Gastrocnemius medialis (tissue), 4 donors: ENCODE measurements at regions not wholly inside any gene's neighbourhood (a gene's known extent, or its start where the extent isn't known, plus 50 kb on each side); places are given as distances from the start of the nearest gene placed in this dataset.

Source experiments
- ATAC-seq, 2 donors: fragments of 150-250 bp; one replicate each; pipeline ENCODE4 v1.9.1; 2016
- DNase-seq, 2 donors: peaks; one replicate each; pipeline ENCODE4 v3.0.0-alpha.2; 2019
- H3K27ac ChIP-seq, 4 donors: fragments of 200-600 bp; sonication (generic); 1 replicate in 1 of 4; 2 replicates in 3 of 4; pipeline ENCODE4 v1.5.1; 2016 to 2018; ENCODE audit warnings: mild to moderate bottlenecking in 2 of 4, moderate library complexity in 1 of 4
- H3K27me3 ChIP-seq, 3 donors: fragments of 200-600 bp; sonication (generic) in 2 of 3; 1 replicate in 1 of 3; 2 replicates in 2 of 3; pipeline versions ENCODE4 v1.5.1 to v1.6.0; 2016 to 2019; ENCODE audit warnings: mild to moderate bottlenecking in 1 of 3, moderate library complexity in 1 of 3
- H3K36me3 ChIP-seq, 2 donors: fragments of 200-600 bp; sonication (generic) in 1 of 2; one replicate each; pipeline ENCODE4 v1.5.1; 2017 to 2018
- H3K4me1 ChIP-seq, 2 donors: fragments of 200-600 bp; sonication (generic) in 1 of 2; one replicate each; pipeline ENCODE4 v1.5.1; 2016 to 2017; ENCODE audit warnings: mild to moderate bottlenecking in 2 of 2
- H3K4me3 ChIP-seq, 4 donors: fragments of 200-600 bp; sonication (generic) in 3 of 4; 1 replicate in 1 of 4; 2 replicates in 3 of 4; pipeline ENCODE4 v1.5.1; 2016 to 2019; ENCODE audit warnings: mild to moderate bottlenecking in 2 of 4
- H3K9me3 ChIP-seq, 3 donors: fragments of 200-600 bp; sonication (generic) in 2 of 3; 1 replicate in 1 of 3; 2 replicates in 2 of 3; pipeline ENCODE4 v1.5.1; 2016 to 2019
- CTCF ChIP-seq, 5 experiments: fragments of 450-650 bp in 3 of 5; fragments of 200-600 bp in 2 of 5; sonication (generic) in 2 of 5; IDR thresholded peaks in 4 of 5; conservative IDR thresholded peaks in 1 of 5; 1 replicate in 4 of 5; 2 replicates in 1 of 5; pipeline ENCODE4 v1.5.1; 2016 to 2019; ENCODE audit warnings: antibody characterized with exemption in 5 of 5, mild to moderate bottlenecking in 3 of 5, moderate library complexity in 3 of 5
- POLR2A ChIP-seq, 2 donors: fragments of 450-650 bp; IDR thresholded peaks; one replicate each; pipeline ENCODE4 v1.6.1; 2017; ENCODE audit warnings: antibody characterized with exemption in 2 of 2, mild to moderate bottlenecking in 2 of 2, moderate library complexity in 2 of 2
- in situ Hi-C, 4 donors: fragments of 200-750 bp; cut with MboI; loops; one replicate each; pipeline versions ENCODE4 v1.15.0 to v1.8.0; 2017; ENCODE audit warnings: low sequenced_read_pairs in 4 of 4
- intact Hi-C: fragments of 100-400 bp; cut with DNase I; formaldehyde crosslinking; loops from one replicate; pipeline ENCODE4 v1.15.1; 2023; ENCODE audit warnings: low total_unique reads

GRCh38 chr14:87285506-87285905, 707.5 kb downstream of the GALC start:
- no peak for TF ChIP-seq POLR2A (IDR thresholded peaks at IDR 0.05)
- no peak for TF ChIP-seq CTCF (IDR thresholded peaks at IDR 0.05 in 4 of 5, conservative IDR thresholded peaks at IDR 0.05 in 1 of 5)
- DNase-seq: no peak
- Histone ChIP-seq H3K9me3 (no peaks in the 10 kb centered on the region), H3K27ac (no peak overlapping the region), H3K36me3 (no peaks in the 10 kb centered on the region), H3K4me3 (no peak overlapping the region), H3K27me3 (no peaks in the 10 kb centered on the region), H3K4me1 (no peaks in the 10 kb centered on the region)
- ATAC-seq: no peak
- in situ Hi-C loops (no loop called here), intact Hi-C loops (no loop called here)

GRCh38 chr14:87283547-87283946, 709.4 kb downstream of the GALC start:
- H3K36me3 ChIP-seq: no peaks in the 10 kb centered on the region
- no peak for DNase-seq
- no peaks in the 10 kb centered on the region for H3K27me3 ChIP-seq
- no peak overlapping the region for H3K4me3 ChIP-seq
- ATAC-seq: no peak
- TF ChIP-seq POLR2A (IDR thresholded peaks at IDR 0.05) (no peak), CTCF (IDR thresholded peaks at IDR 0.05 in 4 of 5, conservative IDR thresholded peaks at IDR 0.05 in 1 of 5) (no peak)
- H3K4me1 ChIP-seq: no peaks in the 10 kb centered on the region
- H3K27ac ChIP-seq: no peak overlapping the region
- no peaks in the 10 kb centered on the region for H3K9me3 ChIP-seq
- in situ Hi-C loops: no loop called here
- intact Hi-C loops: no loop called here

- no peaks in the 10 kb centered on the region for H3K4me1 ChIP-seq
- ATAC-seq (no peak), DNase-seq (no peak)
- intact Hi-C loops (no loop called here), in situ Hi-C loops (no loop called here)
- no peaks in the 10 kb centered on the region for H3K9me3 ChIP-seq
- TF ChIP-seq POLR2A (IDR thresholded peaks at IDR 0.05) (no peak), CTCF (IDR thresholded peaks at IDR 0.05 in 4 of 5, conservative IDR thresholded peaks at IDR 0.05 in 1 of 5) (no peak)
- H3K4me3 ChIP-seq: no peak overlapping the region
- H3K27me3 ChIP-seq: no peaks in the 10 kb centered on the region
- no peak overlapping the region for H3K27ac ChIP-seq
- no peaks in the 10 kb centered on the region for H3K36me3 ChIP-seq
These were observed 710.7 kb downstream of the GALC start for GRCh38 chr14:87282266-87282665.

- TF ChIP-seq CTCF (IDR thresholded peaks at IDR 0.05 in 4 of 5, conservative IDR thresholded peaks at IDR 0.05 in 1 of 5): no peak
- TF ChIP-seq POLR2A (IDR thresholded peaks at IDR 0.05): no peak
These were observed 714.6 kb downstream of the GALC start for GRCh38 chr14:87278415-87278814.

GRCh38 chr14:87271331-87271730, 721.7 kb downstream of the GALC start:
- no peak overlapping the region for H3K4me3 ChIP-seq
- H3K36me3 ChIP-seq: no peaks in the 10 kb centered on the region
- H3K27ac ChIP-seq: no peak overlapping the region
- intact Hi-C loops: no loop called here
- no peaks in the 10 kb centered on the region for H3K9me3 ChIP-seq
- no peaks in the 10 kb centered on the region for H3K27me3 ChIP-seq
- TF ChIP-seq POLR2A (IDR thresholded peaks at IDR 0.05) (no peak), CTCF (IDR thresholded peaks at IDR 0.05 in 4 of 5, conservative IDR thresholded peaks at IDR 0.05 in 1 of 5) (no peak)
- ATAC-seq (no peak), DNase-seq (no peak)
- in situ Hi-C loops: no loop called here
- no peaks in the 10 kb centered on the region for H3K4me1 ChIP-seq

More at GRCh38 chr14:87278415-87278814, 714.6 kb downstream of the GALC start:
- ATAC-seq (no peak), DNase-seq (no peak)
- H3K4me1 ChIP-seq: no peaks in the 10 kb centered on the region
- no peaks in the 10 kb centered on the region for H3K27me3 ChIP-seq
- H3K4me3 ChIP-seq: no peak overlapping the region
- in situ Hi-C loops (no loop called here), intact Hi-C loops (no loop called here)
- no peaks in the 10 kb centered on the region for H3K9me3 ChIP-seq
- no peaks in the 10 kb centered on the region for H3K36me3 ChIP-seq
- no peak overlapping the region for H3K27ac ChIP-seq
